Anterior cingulate cortex (tissue), 58 donors: ENCODE measurements at regions not wholly inside any gene's neighbourhood (a gene's known extent, or its start where the extent isn't known, plus 50 kb on each side); places are given as distances from the start of the nearest gene placed in this dataset.

Experiments
- DNase-seq, 58 donors: peaks; one replicate each; lab custom pipeline; 2025; lab: John Stamatoyannopoulos, UW

GRCh38 chr3:86738684-86739083 lies 252.3 kb downstream of the VGLL3 start:
- DNase-seq, result no peak

- no peak for DNase-seq
Measured at GRCh38 chr3:86737517-86737916, 253.4 kb downstream of the VGLL3 start.

- no peak for DNase-seq
Measured at GRCh38 chr3:86733257-86733656, 257.7 kb downstream of the VGLL3 start.

DNA sequence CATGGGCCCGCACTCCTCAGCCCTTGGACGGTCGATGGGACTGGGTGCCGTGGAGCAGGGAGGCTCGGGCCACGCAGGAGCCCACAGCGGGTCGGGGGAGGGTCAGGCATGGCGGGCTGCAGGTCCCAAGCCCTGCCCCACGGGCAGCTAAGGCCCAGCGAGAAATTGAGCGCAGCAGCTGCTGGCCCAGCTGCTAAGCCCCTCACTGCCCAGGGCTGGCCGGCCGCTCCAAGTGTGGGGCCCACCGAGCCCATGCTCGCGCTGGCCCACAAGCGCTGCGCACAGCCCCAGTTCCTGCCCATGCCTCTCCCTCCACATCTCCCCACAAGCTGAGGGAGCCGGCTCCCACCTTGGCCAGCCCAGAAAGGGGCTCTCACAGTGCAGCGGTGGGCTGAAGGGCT lies 259.4 kb downstream of the VGLL3 start:
- no peak for DNase-seq

DNA sequence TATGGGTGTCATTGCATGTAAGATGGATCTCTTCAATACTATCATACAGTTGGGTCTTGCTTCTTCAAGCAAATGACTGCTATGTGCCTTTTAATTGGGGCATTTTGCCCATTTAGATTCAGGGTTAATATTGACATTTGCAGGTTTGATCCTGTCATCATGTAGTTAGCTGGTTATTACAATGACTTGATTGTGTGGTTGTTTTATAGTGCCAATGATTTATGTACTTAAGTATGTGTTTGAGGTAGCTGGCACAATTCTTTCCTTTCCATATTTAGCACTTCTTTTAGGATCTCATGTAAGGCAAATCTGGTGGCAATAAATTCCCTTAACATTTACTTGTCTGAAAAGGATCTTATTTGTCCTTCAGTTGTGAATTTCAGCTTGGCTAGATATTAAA lies 267.5 kb downstream of the VGLL3 start:
- no peak for DNase-seq

GRCh38 chr3:86711634-86712033 lies 279.3 kb downstream of the VGLL3 start:
- DNase-seq, result no peak

- no peak for DNase-seq
Measured at GRCh38 chr3:86708893-86709292, 282.1 kb downstream of the VGLL3 start.

GRCh38 chr3:86702381-86702958 lies 288.5 kb downstream of the VGLL3 start:
- no peak for DNase-seq

- DNase-seq, result no peak
Measured at GRCh38 chr3:86695752-86696151, 295.2 kb downstream of the VGLL3 start.

GRCh38 chr3:86673991-86674390 lies 317.0 kb downstream of the VGLL3 start:
- no peak for DNase-seq

DNA sequence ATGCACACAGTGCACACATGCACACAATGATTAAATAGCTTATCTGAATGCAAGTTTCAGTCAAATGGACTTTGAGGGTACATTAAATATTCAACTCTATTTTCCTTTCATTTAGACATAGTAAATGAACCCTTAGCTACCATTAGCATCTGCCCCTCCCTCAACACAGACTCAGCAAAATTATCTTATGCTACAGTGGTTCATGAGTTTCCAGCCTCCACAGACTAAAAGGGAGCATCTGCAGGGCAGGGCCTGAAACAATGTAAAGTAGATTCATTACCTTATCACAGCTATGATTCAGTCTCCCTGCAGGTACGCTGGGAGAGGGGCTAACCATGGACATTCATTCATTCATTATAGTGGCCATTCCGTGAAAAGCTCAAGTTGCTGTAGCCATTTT lies 329.1 kb downstream of the VGLL3 start:
- DNase-seq, result no peak

GRCh38 chr3:86658876-86659275 lies 332.1 kb downstream of the VGLL3 start:
- no peak for DNase-seq

- no peak for DNase-seq
Measured at GRCh38 chr3:86654806-86655460, 336.0 kb downstream of the VGLL3 start.

DNA sequence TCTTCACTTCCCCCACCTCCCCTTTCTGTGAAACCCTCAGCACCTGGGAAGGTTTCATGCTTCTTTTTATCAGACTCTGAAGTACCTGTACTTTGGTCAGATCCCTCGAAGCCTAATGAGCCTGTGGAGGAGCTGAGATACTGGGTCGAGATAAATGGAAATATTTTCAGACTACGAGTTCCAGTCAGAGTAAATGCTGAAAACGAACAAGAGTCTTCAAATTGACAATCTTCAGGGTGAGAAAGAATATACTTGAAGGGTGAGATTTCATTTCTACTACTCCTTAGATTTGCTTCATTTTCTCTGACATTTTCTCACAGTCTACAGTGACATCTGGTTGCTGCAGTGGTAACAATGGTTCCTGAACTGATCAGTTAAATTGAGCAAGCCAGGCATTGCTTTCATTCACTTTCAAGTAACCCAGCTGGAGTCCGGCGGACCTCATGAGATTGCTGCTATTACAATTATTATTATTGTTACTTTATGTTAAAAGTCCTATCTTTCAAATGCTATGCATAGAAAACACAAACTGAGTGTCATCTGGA lies 337.2 kb downstream of the VGLL3 start:
- DNase-seq, result no peak

DNA sequence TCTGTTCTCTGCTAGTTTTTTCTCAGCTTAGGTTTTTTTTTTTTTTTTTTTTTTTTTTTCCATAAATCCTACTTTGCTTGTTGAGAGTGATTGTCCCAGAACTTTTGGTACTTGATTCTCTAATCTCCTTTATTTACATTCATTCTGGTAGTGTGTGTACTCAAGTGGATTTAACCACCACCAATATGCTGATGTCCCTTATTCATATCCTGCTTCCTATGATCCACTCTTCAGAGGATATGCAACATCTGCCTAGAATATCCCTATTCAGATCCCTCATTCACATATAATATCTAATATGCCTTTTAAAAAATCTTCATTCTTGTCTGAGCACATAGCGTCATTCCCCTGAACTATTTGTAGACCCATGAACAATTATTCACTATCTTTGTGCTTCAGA lies 342.9 kb downstream of the VGLL3 start:
- no peak for DNase-seq

GRCh38 chr3:86645756-86646155 lies 345.2 kb downstream of the VGLL3 start:
- no peak for DNase-seq

- DNase-seq, result no peak
Measured at GRCh38 chr3:86634361-86634760, 356.6 kb downstream of the VGLL3 start.

- no peak for DNase-seq
Measured at GRCh38 chr3:86629511-86629910, 361.4 kb downstream of the VGLL3 start.

GRCh38 chr3:86624192-86624591 lies 366.8 kb downstream of the VGLL3 start:
- no peak for DNase-seq

GRCh38 chr3:86618706-86619105 lies 372.2 kb downstream of the VGLL3 start:
- DNase-seq, result no peak

DNA sequence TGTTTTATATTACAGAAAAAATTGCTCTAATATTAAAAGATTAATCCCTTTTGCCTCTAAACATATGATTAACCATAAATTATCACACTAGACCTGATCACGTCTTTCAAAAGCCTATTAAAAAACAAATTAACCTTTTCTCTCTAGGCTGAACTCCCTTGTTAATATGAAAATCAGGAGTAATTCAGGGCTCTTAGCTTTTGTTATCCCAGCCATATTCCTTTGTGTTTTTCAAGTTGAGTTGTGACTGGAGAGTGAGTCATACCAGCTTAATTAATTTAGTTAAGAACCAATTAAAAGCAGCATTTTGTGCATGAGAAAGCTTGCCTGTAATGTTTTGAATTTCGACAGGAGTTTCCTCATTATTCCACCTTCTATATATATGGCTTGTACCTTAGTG lies 385.8 kb downstream of the VGLL3 start:
- DNase-seq, result no peak

GRCh38 chr3:86595696-86596095 lies 395.3 kb downstream of the VGLL3 start:
- no peak for DNase-seq
